Cardiac muscle cell (in vitro differentiated cells and primary cell): ENCODE measurements at regions not wholly inside any gene's neighbourhood (a gene's known extent, or its start where the extent isn't known, plus 50 kb on each side); places are given as distances from the start of the nearest gene placed in this dataset.

Source experiments
- DNase-seq, 2 donors: peaks; one replicate each; pipeline versions ENCODE4 v3.0.0 to v3.0.0-alpha.2; 2010 to 2017; ENCODE audit warnings: low read depth in 1 of 2, low spot score in 1 of 2
- H3K27ac ChIP-seq: fragments of 200-600 bp; sonication (generic); 2 replicates; pipeline ENCODE4 v1.5.1; 2016
- H3K27me3 ChIP-seq: fragments of 200-600 bp; sonication (generic); 2 replicates; pipeline ENCODE4 v1.6.0; 2016; ENCODE audit warnings: control low read depth
- H3K36me3 ChIP-seq: fragments of 200-600 bp; sonication (generic); 2 replicates; pipeline ENCODE4 v1.5.1; 2016; ENCODE audit warnings: control low read depth
- H3K4me1 ChIP-seq: fragments of 200-600 bp; sonication (generic); 2 replicates; pipeline ENCODE4 v1.8.1; 2017; ENCODE audit warnings: low read depth, mild to moderate bottlenecking, mixed run types
- H3K4me3 ChIP-seq: fragments of 200-600 bp; sonication (generic); 2 replicates; pipeline ENCODE4 v1.5.1; 2016; ENCODE audit warnings: mild to moderate bottlenecking
- H3K9me3 ChIP-seq: fragments of 200-600 bp; sonication (generic); 2 replicates; pipeline ENCODE4 v1.5.1; 2017; ENCODE audit warnings: low read depth, mild to moderate bottlenecking, control low read depth
- CTCF ChIP-seq: IDR thresholded peaks from 2 replicates; pipeline ENCODE4 v1.5.1; 2012; ENCODE audit warnings: low read depth, mild to moderate bottlenecking, low read length

DNA sequence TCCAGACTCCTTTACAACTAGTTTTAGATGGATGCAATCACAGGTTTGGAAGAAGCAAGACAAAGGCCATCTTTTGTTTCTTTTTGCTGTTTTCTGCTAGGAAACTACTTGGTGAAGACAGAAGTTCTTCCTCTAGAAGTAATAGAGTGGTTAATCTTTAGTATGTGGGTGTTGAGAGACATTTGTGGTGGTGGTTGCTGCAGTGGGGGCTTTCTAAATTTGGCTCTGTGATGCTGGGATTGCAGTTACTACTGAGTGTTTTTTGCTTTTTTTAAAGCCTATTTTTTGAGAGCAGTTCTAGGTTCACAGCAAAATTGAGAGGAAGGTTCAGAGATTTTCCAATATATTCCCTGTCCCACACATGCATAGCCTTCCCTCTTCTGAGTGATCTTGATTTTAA is 120.0 kb downstream of the AASDHPPT start:
- Histone ChIP-seq H3K4me1 (no peaks in the 10 kb centered on the region), H3K27ac (no peak overlapping the region), H3K36me3 (no peaks in the 10 kb centered on the region), H3K9me3 (no peaks in the 10 kb centered on the region), H3K27me3 (no peaks in the 10 kb centered on the region), H3K4me3 (no peak overlapping the region)
- DNase-seq, result no peak
- no peak for TF ChIP-seq CTCF

DNA sequence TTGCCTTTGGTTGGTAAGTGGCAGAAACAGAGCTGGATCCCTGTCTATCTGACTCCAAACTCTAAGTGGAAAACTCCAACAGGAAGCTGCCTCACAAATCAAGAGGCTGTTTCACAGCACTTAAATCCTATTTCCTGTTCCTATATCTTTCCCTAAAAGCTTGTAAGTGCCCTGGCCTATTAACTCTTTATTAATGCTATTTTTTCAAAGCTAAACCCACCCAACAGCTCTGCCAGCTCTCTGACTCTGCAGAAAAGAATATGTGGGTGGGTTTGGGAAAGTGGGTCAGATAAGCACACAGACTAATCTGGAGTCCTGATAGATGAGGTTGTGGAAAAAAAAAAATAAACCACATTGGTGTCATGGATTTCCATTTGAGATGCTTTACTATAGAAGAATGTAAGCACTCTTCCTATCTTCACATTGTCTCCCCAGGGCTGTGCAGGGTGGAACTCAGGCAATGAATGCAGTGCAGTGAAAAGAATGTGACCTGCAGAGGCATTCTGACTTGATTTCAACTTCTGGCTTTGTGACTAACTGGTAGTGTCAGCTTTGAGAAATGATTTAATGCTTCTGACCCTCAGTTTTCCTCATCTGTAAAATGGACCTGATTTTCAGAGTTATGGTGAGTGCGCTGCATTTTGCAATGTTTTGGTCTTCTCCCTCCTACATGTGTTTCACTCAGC is 125.6 kb downstream of the AASDHPPT start:
- no peak overlapping the region for H3K4me3 ChIP-seq
- H3K36me3 ChIP-seq, result no peaks in the 10 kb centered on the region
- no peaks in the 10 kb centered on the region for H3K27me3 ChIP-seq
- DNase-seq, result peak in 1 of 2 donors; percentile 21
- H3K9me3 ChIP-seq, result no peaks in the 10 kb centered on the region
- H3K4me1 ChIP-seq, result peaks cover 4% of the 10 kb centered on the region
- no peak for TF ChIP-seq CTCF
- peak overlapping the region; percentile 3 for H3K27ac ChIP-seq

DNA sequence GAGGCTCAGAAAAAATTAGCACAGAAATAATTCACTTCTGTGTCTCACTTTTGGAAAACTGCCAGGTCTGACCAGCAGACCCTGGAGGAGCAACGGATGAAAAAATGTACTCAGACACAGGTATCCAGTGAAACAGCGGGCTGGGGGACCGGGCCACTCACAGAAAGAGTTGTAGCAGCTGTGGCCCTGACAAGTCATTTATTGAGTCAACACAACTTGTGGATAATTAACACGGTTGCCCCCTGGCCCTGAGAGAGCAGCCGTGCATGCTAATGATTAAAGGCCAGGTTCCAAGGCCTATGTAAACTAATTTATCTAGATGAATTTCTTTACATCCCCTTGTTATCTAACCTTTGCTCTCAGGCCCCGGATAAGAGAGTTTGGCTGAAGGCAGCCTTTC is 131.3 kb downstream of the AASDHPPT start:
- TF ChIP-seq CTCF, result no peak
- no peaks in the 10 kb centered on the region for H3K36me3 ChIP-seq
- no peaks in the 10 kb centered on the region for H3K4me1 ChIP-seq
- H3K9me3 ChIP-seq, result no peaks in the 10 kb centered on the region
- no peaks in the 10 kb centered on the region for H3K27me3 ChIP-seq
- peak in 1 of 2 donors; percentile 25 for DNase-seq
- H3K4me3 ChIP-seq, result no peak overlapping the region
- H3K27ac ChIP-seq, result no peak overlapping the region

DNA sequence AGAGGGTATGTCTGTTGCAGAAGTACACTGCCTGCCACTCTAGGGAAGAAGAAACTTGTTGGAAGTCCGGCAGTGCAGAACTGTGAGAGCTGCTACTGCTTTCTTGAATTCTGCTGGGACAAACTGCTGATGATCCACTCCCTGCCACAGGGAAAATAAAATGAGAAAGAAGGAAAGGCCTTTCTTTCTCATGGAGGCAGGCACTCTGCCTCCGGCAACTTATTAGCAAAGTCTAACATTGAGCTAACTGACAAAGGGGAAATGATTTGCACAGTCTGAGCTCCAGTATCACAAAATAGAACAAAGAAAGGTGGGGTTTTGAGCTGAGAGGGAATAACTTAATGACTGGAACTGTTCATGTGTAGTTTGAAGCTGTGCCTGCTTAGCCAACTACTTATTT is 134.6 kb downstream of the AASDHPPT start:
- Histone ChIP-seq H3K4me1 (no peaks in the 10 kb centered on the region), H3K9me3 (no peaks in the 10 kb centered on the region), H3K36me3 (no peaks in the 10 kb centered on the region), H3K27me3 (no peaks in the 10 kb centered on the region), H3K4me3 (no peak overlapping the region), H3K27ac (no peak overlapping the region)
- TF ChIP-seq CTCF, result no peak
- DNase-seq, result no peak

DNA sequence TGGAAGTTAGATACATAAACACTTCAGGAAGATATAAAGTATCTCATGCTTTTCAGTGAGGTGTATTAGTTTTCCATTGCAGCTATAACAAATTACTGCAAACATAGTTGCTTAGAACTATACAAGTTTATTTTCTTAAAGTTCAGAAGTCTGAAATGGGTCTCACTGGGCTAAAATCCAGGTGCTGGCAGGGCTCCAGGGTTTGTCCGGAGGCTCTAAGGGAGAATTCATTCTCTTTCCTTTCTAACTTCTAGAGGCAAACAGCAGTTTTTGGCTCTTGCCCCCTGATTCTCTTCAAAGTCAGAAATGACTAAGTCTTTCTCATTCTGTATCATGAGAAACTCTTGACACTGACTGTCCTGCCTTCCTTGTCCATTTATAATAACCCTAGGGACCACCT is 138.8 kb downstream of the AASDHPPT start:
- Histone ChIP-seq H3K27me3 (no peaks in the 10 kb centered on the region), H3K36me3 (no peaks in the 10 kb centered on the region), H3K27ac (no peak overlapping the region), H3K9me3 (no peaks in the 10 kb centered on the region), H3K4me1 (no peaks in the 10 kb centered on the region), H3K4me3 (no peak overlapping the region)
- no peak for TF ChIP-seq CTCF
- peak in 1 of 2 donors; percentile 36 for DNase-seq

- TF ChIP-seq CTCF, result no peak
- Histone ChIP-seq H3K4me3 (no peak overlapping the region), H3K27me3 (no peaks in the 10 kb centered on the region), H3K4me1 (no peaks in the 10 kb centered on the region), H3K9me3 (no peaks in the 10 kb centered on the region), H3K27ac (no peak overlapping the region), H3K36me3 (no peaks in the 10 kb centered on the region)
- no peak for DNase-seq
These were observed 140.0 kb downstream of the AASDHPPT start for GRCh38 chr11:106217456-106217855.
